ENCODE measurements at regions not wholly inside any gene's neighbourhood (a gene's known extent, or its start where the extent isn't known, plus 50 kb on each side); places are given as distances from the start of the nearest gene placed in this dataset.

DNA sequence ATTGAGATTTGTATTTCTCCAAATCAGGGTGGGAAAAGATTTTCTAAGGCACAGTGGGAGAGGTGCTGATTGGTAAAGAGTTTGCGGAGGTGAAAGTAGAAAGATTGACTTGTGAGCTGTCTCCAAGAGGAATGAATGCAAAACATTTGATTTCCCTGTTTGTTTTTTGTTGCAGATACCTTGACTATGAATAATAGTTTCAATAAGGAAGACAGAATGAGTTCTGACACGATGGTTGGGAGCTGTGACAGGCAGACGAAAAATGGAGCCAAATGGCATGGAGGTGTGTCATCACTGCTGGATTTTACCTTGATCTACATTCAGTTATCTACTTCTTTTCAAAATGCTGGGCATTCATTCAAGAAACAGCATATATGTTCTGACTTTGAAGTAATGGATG lies 145.1 kb downstream of the NFKBIZ start:
- TF ChIP-seq IRF4 (IDR thresholded peaks at IDR 0.05; ENCODE audit: low read depth, low read length) (no peak), HDGF (IDR thresholded peaks at IDR 0.05) (no peak), ETV6 (conservative IDR thresholded peaks at IDR 0.05 in 1 of 2, IDR thresholded peaks at IDR 0.05 in 1 of 2; ENCODE audit: borderline replicate concordance in 1 of 2, low read depth in 1 of 2) (no peak), ZNF622 (IDR thresholded peaks at IDR 0.05) (no peak), RFX5 (IDR thresholded peaks at IDR 0.05; ENCODE audit: low read depth, low read length) (no peak), NR2C1 (IDR thresholded peaks at IDR 0.05) (no peak), ASH2L (IDR thresholded peaks at IDR 0.05; ENCODE audit: borderline replicate concordance, low read depth) (no peak)
- TF ChIP-seq, protein P1, sequence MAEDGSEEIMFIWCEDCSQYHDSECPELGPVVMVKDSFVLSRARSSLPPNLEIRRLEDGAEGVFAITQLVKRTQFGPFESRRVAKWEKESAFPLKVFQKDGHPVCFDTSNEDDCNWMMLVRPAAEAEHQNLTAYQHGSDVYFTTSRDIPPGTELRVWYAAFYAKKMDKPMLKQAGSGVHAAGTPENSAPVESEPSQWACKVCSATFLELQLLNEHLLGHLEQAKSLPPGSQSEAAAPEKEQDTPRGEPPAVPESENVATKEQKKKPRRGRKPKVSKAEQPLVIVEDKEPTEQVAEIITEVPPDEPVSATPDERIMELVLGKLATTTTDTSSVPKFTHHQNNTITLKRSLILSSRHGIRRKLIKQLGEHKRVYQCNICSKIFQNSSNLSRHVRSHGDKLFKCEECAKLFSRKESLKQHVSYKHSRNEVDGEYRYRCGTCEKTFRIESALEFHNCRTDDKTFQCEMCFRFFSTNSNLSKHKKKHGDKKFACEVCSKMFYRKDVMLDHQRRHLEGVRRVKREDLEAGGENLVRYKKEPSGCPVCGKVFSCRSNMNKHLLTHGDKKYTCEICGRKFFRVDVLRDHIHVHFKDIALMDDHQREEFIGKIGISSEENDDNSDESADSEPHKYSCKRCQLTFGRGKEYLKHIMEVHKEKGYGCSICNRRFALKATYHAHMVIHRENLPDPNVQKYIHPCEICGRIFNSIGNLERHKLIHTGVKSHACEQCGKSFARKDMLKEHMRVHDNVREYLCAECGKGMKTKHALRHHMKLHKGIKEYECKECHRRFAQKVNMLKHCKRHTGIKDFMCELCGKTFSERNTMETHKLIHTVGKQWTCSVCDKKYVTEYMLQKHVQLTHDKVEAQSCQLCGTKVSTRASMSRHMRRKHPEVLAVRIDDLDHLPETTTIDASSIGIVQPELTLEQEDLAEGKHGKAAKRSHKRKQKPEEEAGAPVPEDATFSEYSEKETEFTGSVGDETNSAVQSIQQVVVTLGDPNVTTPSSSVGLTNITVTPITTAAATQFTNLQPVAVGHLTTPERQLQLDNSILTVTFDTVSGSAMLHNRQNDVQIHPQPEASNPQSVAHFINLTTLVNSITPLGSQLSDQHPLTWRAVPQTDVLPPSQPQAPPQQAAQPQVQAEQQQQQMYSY (CRISPR knock-in tag; IDR thresholded peaks at IDR 0.05) = no peak
- TF ChIP-seq, protein P2, sequence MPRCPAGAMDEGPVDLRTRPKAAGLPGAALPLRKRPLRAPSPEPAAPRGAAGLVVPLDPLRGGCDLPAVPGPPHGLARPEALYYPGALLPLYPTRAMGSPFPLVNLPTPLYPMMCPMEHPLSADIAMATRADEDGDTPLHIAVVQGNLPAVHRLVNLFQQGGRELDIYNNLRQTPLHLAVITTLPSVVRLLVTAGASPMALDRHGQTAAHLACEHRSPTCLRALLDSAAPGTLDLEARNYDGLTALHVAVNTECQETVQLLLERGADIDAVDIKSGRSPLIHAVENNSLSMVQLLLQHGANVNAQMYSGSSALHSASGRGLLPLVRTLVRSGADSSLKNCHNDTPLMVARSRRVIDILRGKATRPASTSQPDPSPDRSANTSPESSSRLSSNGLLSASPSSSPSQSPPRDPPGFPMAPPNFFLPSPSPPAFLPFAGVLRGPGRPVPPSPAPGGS (IDR thresholded peaks at IDR 0.05; ENCODE audit: borderline replicate concordance, insufficient read depth, low read depth, low read length, poor library complexity, severe bottlenecking) = no peak
- FAIRE-seq = no peak
- DNase-seq (ENCODE audit: low read depth, low spot score) = no peak
- ChIA-PET RAD21 (ENCODE audit: unreplicated experiment) (interaction anchor here (0.7 to 7.5 kb wide), 5 partner anchors 43 to 231 kb away, joined by 3 to 49 read pairs (median 4); partner anchors contain the start of gene NFKBIZ), CTCF (interaction anchor here (0.5 to 2.0 kb wide), 5 partner anchors 11 to 529 kb away, joined by 3 to 9 read pairs (median 3); no protein-coding TSS in a partner anchor), SMC1A (ENCODE audit: uncharacterized antibody, unreplicated experiment) (interaction anchor here (0.6 to 6.1 kb wide), 11 partner anchors 11 to 230 kb away, joined by 3 to 56 read pairs (median 4); no protein-coding TSS in a partner anchor), POLR2A (interaction anchor here (1.0 to 1.9 kb wide), 3 partner anchors 44 to 270 kb away, joined by 3 to 5 read pairs (median 3); partner anchors contain the start of gene CEP97)
- Histone ChIP-seq H4K20me1 (ENCODE audit: control insufficient read depth, insufficient read depth) (no peaks in the 10 kb centered on the region), H2AFZ (ENCODE audit: control insufficient read depth, low read depth, low read length) (no peak overlapping the region), H3K9ac (ENCODE audit: control insufficient read depth, insufficient read depth, low read length) (no peak overlapping the region), H3K4me3 (no peak overlapping the region), H3K9me3 (replicated peaks; ENCODE audit: control insufficient read depth, insufficient read depth, low read length) (no peaks in the 10 kb centered on the region; the same call in 2 of the 3 replicates), H3K79me2 (ENCODE audit: control insufficient read depth, insufficient read depth, low read length) (no peaks in the 10 kb centered on the region), H3K4me1 (ENCODE audit: control insufficient read depth, insufficient read depth, low read length) (peaks cover 29% of the 10 kb centered on the region), H3K27ac (ENCODE audit: control insufficient read depth, insufficient read depth) (no peak overlapping the region), H3K36me3 (ENCODE audit: control insufficient read depth in 2 of 2, insufficient read depth in 2 of 2, low read length in 1 of 2) (no peaks in the 10 kb centered on the region), H3K27me3 (replicated peaks in 1 of 2; ENCODE audit: control insufficient read depth in 2 of 2, insufficient read depth in 2 of 2, low read length in 1 of 2) (no peaks in the 10 kb centered on the region), H3K4me2 (ENCODE audit: control insufficient read depth, insufficient read depth) (no peak overlapping the region)
- in situ Hi-C loops (cut with MboI) (no loop called here), intact Hi-C loops (cut with micrococcal nuclease; ENCODE audit: unreplicated experiment) (no loop called here)
- BruUV-seq (replicated peaks) = no TSS peak
- 86% methylated on average over 3 of the region's 3 CpGs for WGBS (ENCODE audit: insufficient coverage, insufficient replicate concordance, low lambda C conversion rate, missing lambda C conversion rate)
- ATAC-seq = no peak
